Thoracic aorta (tissue), 2 donors: ENCODE measurements at regions not wholly inside any gene's neighbourhood (a gene's known extent, or its start where the extent isn't known, plus 50 kb on each side); places are given as distances from the start of the nearest gene placed in this dataset.

Experiments
- ATAC-seq: fragments of 150-250 bp; one replicate; pipeline ENCODE4 v1.8.0; 2017; ENCODE audit warnings: low read depth; ENCODE audit not compliant: insufficient number of reproducible peaks, low FRiP score
- DNase-seq: peaks from one replicate; pipeline ENCODE4 v3.0.0-alpha.2; 2020; ENCODE audit warnings: low spot score
- H3K27ac ChIP-seq, 2 donors: fragments of 200-600 bp; sonication (generic); 1 replicate in 1 of 2; 2 replicates in 1 of 2; pipeline ENCODE4 v1.5.1; 2016; ENCODE audit warnings: mild to moderate bottlenecking in 2 of 2, moderate library complexity in 2 of 2
- H3K27me3 ChIP-seq: fragments of 200-600 bp; sonication (generic); replicated peaks from 2 replicates; pipeline ENCODE4 v1.6.0; 2016; ENCODE audit warnings: mild to moderate bottlenecking; ENCODE audit not compliant: insufficient read depth
- H3K36me3 ChIP-seq: fragments of 200-600 bp; sonication (generic); one replicate; pipeline ENCODE4 v1.5.1; 2016
- H3K4me1 ChIP-seq, 2 donors: fragments of 200-600 bp; sonication (generic); 1 replicate in 1 of 2; 2 replicates in 1 of 2; pipeline versions ENCODE4 v1.5.1 to v1.6.0; 2016; ENCODE audit warnings: low read depth in 2 of 2, mild to moderate bottlenecking in 1 of 2; ENCODE audit not compliant: control insufficient read depth in 1 of 2
- H3K4me3 ChIP-seq: fragments of 200-600 bp; sonication (generic); 2 replicates; pipeline ENCODE4 v1.5.1; 2016; ENCODE audit warnings: mild to moderate bottlenecking
- H3K9me3 ChIP-seq: fragments of 200-600 bp; sonication (generic); 2 replicates; pipeline ENCODE4 v1.5.1; 2016
- TF ChIP-seq, protein P1 (sequence below): fragments of 200-600 bp; sonication (generic); IDR thresholded peaks from one replicate; pipeline ENCODE4 v1.5.1; 2019; ENCODE audit warnings: antibody characterized with exemption

GRCh38 chr5:26553079-26553478 is 485.3 kb downstream of the CDH9 start:
- Histone ChIP-seq H3K9me3 (no peaks in the 10 kb centered on the region), H3K27me3 (no peaks in the 10 kb centered on the region), H3K4me3 (no peak overlapping the region), H3K36me3 (no peaks in the 10 kb centered on the region), H3K4me1 (no peaks in the 10 kb centered on the region), H3K27ac (no peak overlapping the region)
- DNase-seq (no peak), ATAC-seq (no peak)
- TF ChIP-seq, protein P1, sequence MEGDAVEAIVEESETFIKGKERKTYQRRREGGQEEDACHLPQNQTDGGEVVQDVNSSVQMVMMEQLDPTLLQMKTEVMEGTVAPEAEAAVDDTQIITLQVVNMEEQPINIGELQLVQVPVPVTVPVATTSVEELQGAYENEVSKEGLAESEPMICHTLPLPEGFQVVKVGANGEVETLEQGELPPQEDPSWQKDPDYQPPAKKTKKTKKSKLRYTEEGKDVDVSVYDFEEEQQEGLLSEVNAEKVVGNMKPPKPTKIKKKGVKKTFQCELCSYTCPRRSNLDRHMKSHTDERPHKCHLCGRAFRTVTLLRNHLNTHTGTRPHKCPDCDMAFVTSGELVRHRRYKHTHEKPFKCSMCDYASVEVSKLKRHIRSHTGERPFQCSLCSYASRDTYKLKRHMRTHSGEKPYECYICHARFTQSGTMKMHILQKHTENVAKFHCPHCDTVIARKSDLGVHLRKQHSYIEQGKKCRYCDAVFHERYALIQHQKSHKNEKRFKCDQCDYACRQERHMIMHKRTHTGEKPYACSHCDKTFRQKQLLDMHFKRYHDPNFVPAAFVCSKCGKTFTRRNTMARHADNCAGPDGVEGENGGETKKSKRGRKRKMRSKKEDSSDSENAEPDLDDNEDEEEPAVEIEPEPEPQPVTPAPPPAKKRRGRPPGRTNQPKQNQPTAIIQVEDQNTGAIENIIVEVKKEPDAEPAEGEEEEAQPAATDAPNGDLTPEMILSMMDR = no peak

- DNase-seq (no peak), ATAC-seq (no peak)
- TF ChIP-seq, protein P1 = no peak
- Histone ChIP-seq H3K36me3 (no peaks in the 10 kb centered on the region), H3K27ac (no peak overlapping the region), H3K27me3 (no peaks in the 10 kb centered on the region), H3K4me3 (no peak overlapping the region), H3K9me3 (no peaks in the 10 kb centered on the region), H3K4me1 (no peaks in the 10 kb centered on the region)
Observed at GRCh38 chr5:26543987-26544386, 494.4 kb downstream of the CDH9 start.

DNA sequence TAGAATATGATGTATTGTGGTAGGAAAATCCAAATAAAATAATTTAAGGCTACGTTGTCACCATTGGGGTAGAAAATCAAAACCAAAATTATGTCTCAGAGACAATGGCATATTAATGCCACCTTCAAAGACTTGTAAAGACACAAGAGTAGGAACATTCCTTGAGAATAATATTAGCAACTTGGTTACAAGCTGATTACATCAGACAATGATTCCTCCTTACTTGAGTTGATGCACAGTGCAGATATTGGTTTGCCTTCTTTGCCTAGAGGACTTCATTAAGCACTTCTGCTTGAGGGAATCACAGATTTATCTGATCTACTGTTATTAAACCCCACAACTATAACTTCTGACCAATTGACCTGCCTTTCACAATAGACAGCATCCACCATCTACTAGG is 500.2 kb downstream of the CDH9 start:
- TF ChIP-seq, protein P1 = no peak
- Histone ChIP-seq H3K4me1 (no peaks in the 10 kb centered on the region), H3K4me3 (no peak overlapping the region), H3K9me3 (no peaks in the 10 kb centered on the region), H3K27me3 (no peaks in the 10 kb centered on the region), H3K36me3 (no peaks in the 10 kb centered on the region), H3K27ac (no peak overlapping the region)
- ATAC-seq = no peak
- no peak for DNase-seq

GRCh38 chr5:26535215-26535614 is 503.2 kb downstream of the CDH9 start:
- no peak overlapping the region for H3K4me3 ChIP-seq
- no peak overlapping the region for H3K27ac ChIP-seq
- no peaks in the 10 kb centered on the region for H3K27me3 ChIP-seq
- TF ChIP-seq, protein P1 = no peak
- no peaks in the 10 kb centered on the region for H3K36me3 ChIP-seq
- H3K4me1 ChIP-seq = no peaks in the 10 kb centered on the region
- ATAC-seq (no peak), DNase-seq (no peak)
- no peaks in the 10 kb centered on the region for H3K9me3 ChIP-seq

DNA sequence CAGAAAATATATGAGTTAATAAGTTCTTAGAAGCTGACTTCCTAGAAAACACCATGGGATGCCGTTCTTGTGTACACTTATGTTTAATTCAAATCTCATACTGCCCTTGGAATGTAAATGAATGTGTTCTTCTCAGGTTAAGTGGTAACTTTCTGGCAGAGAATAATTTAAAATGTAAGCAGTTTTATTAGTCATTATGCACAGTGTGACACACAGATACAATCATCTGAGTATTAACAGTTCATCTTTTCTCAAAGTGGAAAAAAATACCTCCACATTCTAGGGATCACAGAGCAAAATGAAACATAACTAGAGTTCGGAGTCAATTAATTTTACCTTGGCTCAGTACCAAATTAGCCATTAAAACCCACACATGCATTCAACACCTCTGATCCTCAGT is 508.1 kb downstream of the CDH9 start:
- Histone ChIP-seq H3K27ac (no peak overlapping the region), H3K4me3 (no peak overlapping the region), H3K36me3 (no peaks in the 10 kb centered on the region), H3K9me3 (no peaks in the 10 kb centered on the region), H3K27me3 (no peaks in the 10 kb centered on the region), H3K4me1 (no peaks in the 10 kb centered on the region)
- ATAC-seq (no peak), DNase-seq (no peak)
- TF ChIP-seq, protein P1 = no peak
